WERI-Rb-1 (cell line): ENCODE measurements at regions not wholly inside any gene's neighbourhood (a gene's known extent, or its start where the extent isn't known, plus 50 kb on each side); places are given as distances from the start of the nearest gene placed in this dataset.

Experiments used
- DNase-seq: peaks from one replicate; pipeline ENCODE4 v3.0.0-alpha.2; 2020
- H3K27ac ChIP-seq: fragments of 250-450 bp; sonication (Bioruptor Pico); 2 replicates; pipeline ENCODE4 v1.5.1; 2020; ENCODE audit warnings: mild to moderate bottlenecking, moderate library complexity
- H3K27me3 ChIP-seq: fragments of 250-450 bp; sonication (Bioruptor Pico); 2 replicates; pipeline ENCODE4 v1.5.1; 2021; ENCODE audit warnings: mild to moderate bottlenecking, low read depth, moderate library complexity; ENCODE audit not compliant: insufficient read depth, severe bottlenecking
- H3K36me3 ChIP-seq: fragments of 250-450 bp; sonication (Bioruptor Pico); 2 replicates; pipeline ENCODE4 v1.5.1; 2020; ENCODE audit warnings: mild to moderate bottlenecking, moderate library complexity
- H3K4me3 ChIP-seq: 2 replicates; pipeline ENCODE4 v1.5.1; 2011; ENCODE audit warnings: low read depth, mild to moderate bottlenecking, control low read depth, low read length
- H3K9me3 ChIP-seq: fragments of 250-450 bp; sonication (Bioruptor Pico); 2 replicates; pipeline ENCODE4 v1.5.1; 2021; ENCODE audit warnings: mild to moderate bottlenecking, moderate library complexity; ENCODE audit not compliant: severe bottlenecking
- CTCF ChIP-seq: IDR thresholded peaks from 2 replicates; pipeline ENCODE4 v1.5.1; 2011; ENCODE audit warnings: low read depth, mild to moderate bottlenecking, control low read depth, inconsistent platforms, low read length

- Histone ChIP-seq H3K36me3 (no peaks in the 10 kb centered on the region), H3K9me3 (no peaks in the 10 kb centered on the region), H3K27me3 (peaks cover 74% of the 10 kb centered on the region), H3K4me3 (no peak overlapping the region), H3K27ac (no peak overlapping the region)
- DNase-seq: no peak
- TF ChIP-seq CTCF: no peak
These were observed 115.9 kb upstream of the TWIST2 start for GRCh38 chr2:238731961-238732360.

GRCh38 chr2:238738917-238739316, 109.0 kb upstream of the TWIST2 start:
- Histone ChIP-seq H3K36me3 (no peaks in the 10 kb centered on the region), H3K27ac (no peak overlapping the region), H3K27me3 (peaks cover 87% of the 10 kb centered on the region), H3K4me3 (no peak overlapping the region), H3K9me3 (no peaks in the 10 kb centered on the region)
- no peak for TF ChIP-seq CTCF
- DNase-seq: no peak

GRCh38 chr2:238739668-238740067, 108.2 kb upstream of the TWIST2 start:
- Histone ChIP-seq H3K36me3 (no peaks in the 10 kb centered on the region), H3K4me3 (no peak overlapping the region), H3K9me3 (no peaks in the 10 kb centered on the region), H3K27ac (no peak overlapping the region), H3K27me3 (peaks cover 87% of the 10 kb centered on the region)
- no peak for TF ChIP-seq CTCF
- DNase-seq: no peak

GRCh38 chr2:238741277-238741676, 106.6 kb upstream of the TWIST2 start:
- no peak for TF ChIP-seq CTCF
- no peak for DNase-seq
- H3K27ac ChIP-seq: no peak overlapping the region
- H3K9me3 ChIP-seq: no peaks in the 10 kb centered on the region
- no peaks in the 10 kb centered on the region for H3K36me3 ChIP-seq
- peaks cover 92% of the 10 kb centered on the region for H3K27me3 ChIP-seq
- no peak overlapping the region for H3K4me3 ChIP-seq

DNA sequence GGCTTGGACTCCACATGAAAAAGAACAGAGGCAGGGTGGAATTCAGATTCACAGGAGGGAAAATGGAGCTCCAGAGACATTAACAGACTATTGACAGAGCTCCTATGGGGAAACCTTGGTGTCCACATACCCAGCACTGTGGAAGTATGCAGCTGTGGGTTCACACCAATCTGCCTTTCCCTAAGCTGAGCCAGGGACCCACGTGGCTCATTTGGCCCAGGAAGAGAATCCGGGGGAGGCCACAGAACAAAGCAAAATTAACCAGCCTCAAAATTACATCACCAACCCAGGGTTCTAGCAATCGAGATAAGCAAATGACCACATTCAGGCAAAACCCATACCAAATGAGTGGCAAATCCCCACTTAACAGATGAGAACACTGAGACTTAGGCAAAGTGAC, 105.8 kb upstream of the TWIST2 start:
- no peaks in the 10 kb centered on the region for H3K36me3 ChIP-seq
- H3K9me3 ChIP-seq: no peaks in the 10 kb centered on the region
- TF ChIP-seq CTCF: no peak
- no peak overlapping the region for H3K4me3 ChIP-seq
- peaks cover 92% of the 10 kb centered on the region for H3K27me3 ChIP-seq
- DNase-seq: no peak
- H3K27ac ChIP-seq: no peak overlapping the region

GRCh38 chr2:238742664-238743063, 105.2 kb upstream of the TWIST2 start:
- H3K4me3 ChIP-seq: no peak overlapping the region
- H3K9me3 ChIP-seq: no peaks in the 10 kb centered on the region
- no peak overlapping the region for H3K27ac ChIP-seq
- TF ChIP-seq CTCF: no peak
- H3K36me3 ChIP-seq: no peaks in the 10 kb centered on the region
- H3K27me3 ChIP-seq: peaks cover 90% of the 10 kb centered on the region
- DNase-seq: no peak
